Mammary epithelial cell (primary cell): ENCODE measurements at regions not wholly inside any gene's neighbourhood (a gene's known extent, or its start where the extent isn't known, plus 50 kb on each side); places are given as distances from the start of the nearest gene placed in this dataset.

Experiments used
- EZH2 ChIP-seq: IDR thresholded peaks from 2 replicates; pipeline ENCODE4 v1.6.1; 2012; ENCODE audit warnings: low read length, inconsistent platforms, borderline replicate concordance
- TF ChIP-seq, protein P1 (sequence below), 2 donors: IDR thresholded peaks in 1 of 2; conservative IDR thresholded peaks in 1 of 2; 2 replicates each; pipeline ENCODE4 v1.5.1; 2011 to 2012; ENCODE audit warnings: inconsistent platforms in 2 of 2, low read length in 2 of 2, mild to moderate bottlenecking in 2 of 2, control low read depth in 1 of 2, low read depth in 1 of 2; ENCODE audit not compliant: insufficient read depth in 1 of 2; ENCODE audit errors: extremely low read depth in 1 of 2

DNA sequence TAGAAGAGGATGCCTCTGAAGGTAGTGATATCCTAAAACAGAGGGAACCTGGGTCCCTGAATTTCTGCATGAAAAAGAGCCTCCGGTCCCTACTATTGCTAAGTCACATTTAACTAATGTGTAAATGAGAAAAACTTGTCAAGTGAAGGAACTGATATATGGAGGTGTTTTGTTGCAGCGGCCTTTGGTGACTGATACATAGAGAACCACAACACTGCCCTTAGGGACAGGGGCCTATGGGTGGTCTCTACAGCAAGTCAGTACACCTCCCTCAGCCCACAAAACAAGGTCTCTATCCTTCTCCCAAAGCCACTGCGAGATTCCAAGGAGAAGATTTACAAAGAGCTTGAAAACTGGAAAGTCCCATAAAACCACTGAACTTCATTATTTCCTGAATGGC lies 275.3 kb downstream of the SOX9 start:
- TF ChIP-seq, protein P1, sequence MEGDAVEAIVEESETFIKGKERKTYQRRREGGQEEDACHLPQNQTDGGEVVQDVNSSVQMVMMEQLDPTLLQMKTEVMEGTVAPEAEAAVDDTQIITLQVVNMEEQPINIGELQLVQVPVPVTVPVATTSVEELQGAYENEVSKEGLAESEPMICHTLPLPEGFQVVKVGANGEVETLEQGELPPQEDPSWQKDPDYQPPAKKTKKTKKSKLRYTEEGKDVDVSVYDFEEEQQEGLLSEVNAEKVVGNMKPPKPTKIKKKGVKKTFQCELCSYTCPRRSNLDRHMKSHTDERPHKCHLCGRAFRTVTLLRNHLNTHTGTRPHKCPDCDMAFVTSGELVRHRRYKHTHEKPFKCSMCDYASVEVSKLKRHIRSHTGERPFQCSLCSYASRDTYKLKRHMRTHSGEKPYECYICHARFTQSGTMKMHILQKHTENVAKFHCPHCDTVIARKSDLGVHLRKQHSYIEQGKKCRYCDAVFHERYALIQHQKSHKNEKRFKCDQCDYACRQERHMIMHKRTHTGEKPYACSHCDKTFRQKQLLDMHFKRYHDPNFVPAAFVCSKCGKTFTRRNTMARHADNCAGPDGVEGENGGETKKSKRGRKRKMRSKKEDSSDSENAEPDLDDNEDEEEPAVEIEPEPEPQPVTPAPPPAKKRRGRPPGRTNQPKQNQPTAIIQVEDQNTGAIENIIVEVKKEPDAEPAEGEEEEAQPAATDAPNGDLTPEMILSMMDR (conservative IDR thresholded peaks at IDR 0.05 in 1 of 2, IDR thresholded peaks at IDR 0.05 in 1 of 2; ENCODE audit: extremely low read depth in 1 of 2, insufficient read depth in 1 of 2, low read depth in 1 of 2, low read length in 2 of 2) = no peak
- TF ChIP-seq EZH2 = no peak
